HG02798 (cell line): ENCODE measurements at regions not wholly inside any gene's neighbourhood (a gene's known extent, or its start where the extent isn't known, plus 50 kb on each side); places are given as distances from the start of the nearest gene placed in this dataset.
"Not testable (repeated sequence)": the region's sequence is repeated elsewhere in the genome, so short reads cannot be mapped to it uniquely, and the experiment has no call there.

Source experiments
- ATAC-seq: cut with Tn5 transposase; IDR thresholded peaks from one replicate; pipeline ENCODE4 v1.9.1; 2021; ENCODE audit warnings: mild to moderate bottlenecking; ENCODE audit not compliant: unreplicated experiment, poor library complexity

- not testable (repeated sequence) for ATAC-seq
Measured at GRCh38 chrY:18325499-18326279, 220.8 kb upstream of the HSFY1 start.

DNA sequence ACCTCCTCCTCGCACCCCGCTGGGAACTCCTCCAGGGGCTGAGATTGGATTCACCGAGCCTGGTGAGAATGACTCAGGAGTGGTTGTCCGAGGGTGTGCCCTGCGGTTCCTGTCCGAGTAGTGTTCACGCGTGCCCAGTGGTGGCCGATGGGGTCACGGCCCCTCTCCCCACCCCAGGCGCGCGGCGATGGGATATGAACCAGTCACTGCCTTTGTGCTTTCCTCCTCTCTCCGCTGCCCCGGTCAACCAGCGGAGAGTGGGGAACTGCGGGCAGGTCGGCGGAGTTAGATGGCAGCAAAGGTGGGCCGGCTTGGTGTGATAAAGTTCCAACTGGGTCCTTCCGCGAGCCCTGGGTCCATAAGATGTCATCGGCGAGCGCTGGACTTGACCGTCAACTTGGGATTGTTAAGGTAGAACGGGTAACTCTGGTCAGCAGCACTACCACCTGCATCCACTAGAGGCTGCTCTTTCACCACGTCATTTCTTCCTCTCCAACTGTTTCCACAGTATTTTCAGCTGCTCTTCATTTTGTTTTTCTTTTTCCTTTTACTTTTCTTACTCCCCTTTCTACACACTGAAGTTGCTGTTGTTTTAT lies 220.1 kb upstream of the HSFY1 start:
- ATAC-seq = peak; percentile 86

GRCh38 chrY:18342496-18342895 lies 204.0 kb upstream of the HSFY1 start:
- not testable (repeated sequence) for ATAC-seq
